MM.1S (cell line): ENCODE measurements at regions not wholly inside any gene's neighbourhood (a gene's known extent, or its start where the extent isn't known, plus 50 kb on each side); places are given as distances from the start of the nearest gene placed in this dataset.

Source experiments
- EZH2phosphoT487 ChIP-seq: fragments of 300-600 bp; sonication (generic); IDR thresholded peaks from 2 replicates; pipeline ENCODE4 v1.6.1; 2018; ENCODE audit warnings: antibody characterized with exemption, low read length
- TF ChIP-seq, protein P1 (sequence below): fragments of 300-600 bp; sonication (generic); IDR thresholded peaks from 2 replicates; pipeline ENCODE4 v1.5.1; 2016; ENCODE audit warnings: antibody characterized with exemption, low read length, mixed read lengths

DNA sequence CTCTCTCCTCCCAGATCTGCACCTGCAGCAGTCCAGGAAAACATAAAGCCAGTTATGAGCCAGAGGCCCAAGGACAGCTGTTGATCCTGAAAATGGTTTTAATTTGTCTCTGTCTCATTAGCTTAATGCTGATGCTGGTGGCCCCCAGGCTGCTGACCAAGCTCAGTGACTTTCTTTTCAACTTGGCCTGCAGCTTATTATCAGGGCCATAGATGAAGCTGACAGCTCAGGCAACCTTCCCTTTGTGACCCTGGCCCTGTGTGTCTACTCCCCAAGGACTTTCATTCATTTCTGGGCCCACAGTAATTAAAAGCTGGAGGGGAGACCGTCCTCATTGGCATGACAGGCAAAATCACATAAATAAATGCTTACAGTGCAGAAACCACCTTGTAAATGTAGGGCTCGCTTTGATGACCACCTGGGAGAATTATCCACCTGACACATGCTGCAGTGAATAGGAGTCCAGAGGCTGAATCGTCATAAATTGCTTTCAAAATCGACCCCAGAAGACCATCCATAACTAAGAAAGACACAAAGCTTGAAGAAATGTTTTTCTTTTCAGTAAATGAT, 138.5 kb downstream of the NPY start:
- TF ChIP-seq, protein P1, sequence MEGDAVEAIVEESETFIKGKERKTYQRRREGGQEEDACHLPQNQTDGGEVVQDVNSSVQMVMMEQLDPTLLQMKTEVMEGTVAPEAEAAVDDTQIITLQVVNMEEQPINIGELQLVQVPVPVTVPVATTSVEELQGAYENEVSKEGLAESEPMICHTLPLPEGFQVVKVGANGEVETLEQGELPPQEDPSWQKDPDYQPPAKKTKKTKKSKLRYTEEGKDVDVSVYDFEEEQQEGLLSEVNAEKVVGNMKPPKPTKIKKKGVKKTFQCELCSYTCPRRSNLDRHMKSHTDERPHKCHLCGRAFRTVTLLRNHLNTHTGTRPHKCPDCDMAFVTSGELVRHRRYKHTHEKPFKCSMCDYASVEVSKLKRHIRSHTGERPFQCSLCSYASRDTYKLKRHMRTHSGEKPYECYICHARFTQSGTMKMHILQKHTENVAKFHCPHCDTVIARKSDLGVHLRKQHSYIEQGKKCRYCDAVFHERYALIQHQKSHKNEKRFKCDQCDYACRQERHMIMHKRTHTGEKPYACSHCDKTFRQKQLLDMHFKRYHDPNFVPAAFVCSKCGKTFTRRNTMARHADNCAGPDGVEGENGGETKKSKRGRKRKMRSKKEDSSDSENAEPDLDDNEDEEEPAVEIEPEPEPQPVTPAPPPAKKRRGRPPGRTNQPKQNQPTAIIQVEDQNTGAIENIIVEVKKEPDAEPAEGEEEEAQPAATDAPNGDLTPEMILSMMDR, result no peak
- TF ChIP-seq EZH2phosphoT487, result no peak
